ENCODE measurements at regions not wholly inside any gene's neighbourhood (a gene's known extent, or its start where the extent isn't known, plus 50 kb on each side); places are given as distances from the start of the nearest gene placed in this dataset.

- no peak for TF ChIP-seq CTCF (IDR thresholded peaks at IDR 0.05)
Measured at GRCh38 chr16:35196313-35196712, 1736.9 kb downstream of the TP53TG3F start.

- no peak for TF ChIP-seq CTCF (IDR thresholded peaks at IDR 0.05)
Measured at GRCh38 chr16:35197656-35198055, 1738.2 kb downstream of the TP53TG3F start.

GRCh38 chr16:35198223-35199199 lies 1739.1 kb downstream of the TP53TG3F start:
- TF ChIP-seq CTCF (IDR thresholded peaks at IDR 0.05), result no peak

- no peak for TF ChIP-seq CTCF (IDR thresholded peaks at IDR 0.05)
Measured at GRCh38 chr16:35200662-35201061, 1741.2 kb downstream of the TP53TG3F start.

- no peak for TF ChIP-seq CTCF (IDR thresholded peaks at IDR 0.05)
Measured at GRCh38 chr16:35201151-35201550, 1741.7 kb downstream of the TP53TG3F start.

GRCh38 chr16:35203636-35204035 lies 1744.2 kb downstream of the TP53TG3F start:
- no peak for TF ChIP-seq CTCF (IDR thresholded peaks at IDR 0.05)

- TF ChIP-seq CTCF (IDR thresholded peaks at IDR 0.05), result no peak
Measured at GRCh38 chr16:35207059-35207999, 1747.9 kb downstream of the TP53TG3F start.
